ENCODE measurements at regions not wholly inside any gene's neighbourhood (a gene's known extent, or its start where the extent isn't known, plus 50 kb on each side); places are given as distances from the start of the nearest gene placed in this dataset.

- TF ChIP-seq CTCF (IDR thresholded peaks at IDR 0.05) (no peak), EP300 (IDR thresholded peaks at IDR 0.05) (no peak), POLR2AphosphoS5 (IDR thresholded peaks at IDR 0.05) (no peak), POLR2A (IDR thresholded peaks at IDR 0.05) (no peak)
Observed at GRCh38 chr3:171953301-171954022, 85.9 kb upstream of the FNDC3B start.

All from gastroesophageal sphincter (tissue), 3 donors.